Activated naive CD8-positive, alpha-beta T cell treated with anti-CD3 and anti-CD28 coated beads, Interleukin-2, amount 50 U/mL, for 16 hours (primary cell): ENCODE measurements at regions not wholly inside any gene's neighbourhood (a gene's known extent, or its start where the extent isn't known, plus 50 kb on each side); places are given as distances from the start of the nearest gene placed in this dataset.

ENCODE experiments used
- DNase-seq: peaks from one replicate; pipeline ENCODE4 v3.0.0-alpha.2; 2020; ENCODE audit warnings: low read depth, low spot score

DNA sequence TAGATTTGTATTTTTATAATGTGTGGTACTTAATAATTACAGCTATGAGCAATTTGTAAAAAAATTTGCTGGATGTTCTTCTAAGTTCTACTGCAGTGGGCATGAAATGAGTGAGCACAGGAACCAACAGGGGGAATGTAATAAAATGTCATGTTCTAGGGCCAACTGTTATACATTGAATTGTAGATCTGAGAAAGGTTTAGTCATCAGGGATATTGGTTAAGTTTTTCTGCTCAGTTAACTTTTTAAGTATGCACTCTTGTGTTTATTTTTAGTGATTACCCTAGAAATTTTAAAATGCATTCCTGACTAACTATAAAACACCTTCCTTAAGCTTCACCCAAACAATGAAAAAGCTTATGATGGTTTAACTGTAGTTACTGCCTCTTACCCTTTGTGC, 101.8 kb downstream of the CAND1 start:
- DNase-seq, result no peak

DNA sequence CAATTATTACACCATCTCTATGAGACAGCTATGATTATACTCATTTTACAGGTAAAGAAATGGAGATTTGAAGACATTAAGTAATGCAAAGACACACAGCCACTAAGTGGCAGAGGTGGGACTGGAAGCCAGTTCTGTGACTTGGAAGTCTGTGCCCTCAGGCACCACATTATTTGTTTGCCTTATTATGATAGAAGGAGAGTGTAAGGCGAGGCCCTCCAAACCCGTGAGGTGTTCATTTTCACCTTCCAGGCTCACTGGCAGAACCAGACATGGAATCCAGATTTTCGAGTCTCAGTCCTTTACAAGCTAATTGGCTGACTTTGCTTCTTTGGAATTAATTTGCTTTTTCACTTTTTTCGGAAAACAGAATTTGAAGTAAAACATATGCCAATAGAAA, 107.9 kb downstream of the CAND1 start:
- no peak for DNase-seq

DNA sequence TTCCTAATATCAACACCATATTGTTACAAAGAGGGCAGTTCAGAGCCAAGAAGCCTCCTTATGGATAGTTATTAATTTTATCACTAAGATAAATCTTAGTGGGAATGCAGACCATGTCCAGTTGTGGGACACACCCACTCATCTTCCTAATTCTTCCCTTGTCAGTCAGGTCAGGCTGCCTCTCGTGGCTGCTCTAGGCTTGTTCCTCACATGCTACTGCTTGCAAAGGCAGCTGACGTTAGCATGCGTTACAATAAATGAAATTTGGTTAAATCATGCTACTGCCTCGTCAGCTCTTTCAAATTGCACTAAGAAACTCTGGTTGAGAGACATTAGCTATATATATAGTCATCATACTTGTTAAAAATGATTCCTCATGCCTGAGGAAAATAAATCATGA, 108.4 kb downstream of the CAND1 start:
- DNase-seq, result no peak

DNA sequence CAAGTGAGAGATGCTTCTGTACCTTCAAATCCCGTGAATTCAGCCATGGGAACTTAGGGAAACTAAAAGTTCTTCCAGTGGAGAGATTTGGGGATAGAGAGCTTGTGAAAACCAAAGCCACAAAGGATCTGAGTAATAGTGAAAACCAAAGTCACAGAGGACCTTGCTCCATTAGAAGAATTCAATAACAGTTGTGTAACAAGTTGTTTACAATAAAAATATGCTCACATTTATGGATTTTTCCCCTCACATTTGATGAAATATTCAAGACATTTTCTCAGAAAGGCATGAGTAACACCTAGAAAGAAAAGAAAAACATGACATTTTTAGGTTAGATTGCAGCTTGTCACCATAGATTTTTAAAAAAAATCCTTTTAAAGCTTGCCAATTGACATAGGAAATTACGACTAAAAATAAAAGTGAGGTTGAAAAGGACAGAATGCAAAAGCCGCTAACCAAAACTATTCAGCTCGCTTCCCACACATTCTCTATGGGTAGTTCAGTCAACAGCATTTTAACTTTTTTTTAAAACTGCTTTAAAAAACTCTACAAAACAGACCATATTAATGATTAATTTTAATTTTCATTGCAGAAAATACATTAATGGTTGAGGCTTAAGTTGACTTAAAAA, 113.2 kb downstream of the CAND1 start:
- no peak for DNase-seq

DNA sequence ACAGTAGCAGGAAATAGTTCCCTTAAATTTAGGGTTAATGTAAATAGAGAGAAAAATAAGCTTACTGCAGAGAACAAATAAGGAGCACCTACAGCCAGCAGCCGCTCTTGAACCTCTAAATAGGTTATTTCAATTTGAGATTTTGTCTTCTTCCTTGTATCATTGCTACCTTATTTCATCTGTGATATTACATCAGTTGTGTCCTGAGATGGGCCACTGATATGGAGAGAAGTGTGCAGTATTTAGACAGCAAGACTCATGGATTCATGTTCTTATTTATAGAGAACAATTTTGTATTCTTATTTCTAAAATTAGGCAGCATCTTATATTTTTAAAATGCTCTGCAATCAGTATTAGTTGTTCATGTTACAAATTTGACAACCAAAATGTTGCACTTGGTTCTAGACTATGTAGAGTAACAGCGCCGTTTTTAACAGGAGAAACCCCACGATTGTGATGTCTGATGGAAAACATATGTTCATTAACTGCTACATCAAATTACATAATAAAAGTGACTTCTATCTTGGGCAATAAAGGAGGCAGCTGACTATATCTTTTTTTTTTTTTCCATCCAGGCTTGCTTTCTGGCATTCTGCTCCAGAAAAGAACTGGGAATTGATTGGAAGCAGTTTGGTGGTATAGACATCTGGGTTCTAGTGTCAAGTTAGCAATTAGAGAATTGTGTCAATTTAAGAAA, 117.9 kb downstream of the CAND1 start:
- DNase-seq, result no peak

DNA sequence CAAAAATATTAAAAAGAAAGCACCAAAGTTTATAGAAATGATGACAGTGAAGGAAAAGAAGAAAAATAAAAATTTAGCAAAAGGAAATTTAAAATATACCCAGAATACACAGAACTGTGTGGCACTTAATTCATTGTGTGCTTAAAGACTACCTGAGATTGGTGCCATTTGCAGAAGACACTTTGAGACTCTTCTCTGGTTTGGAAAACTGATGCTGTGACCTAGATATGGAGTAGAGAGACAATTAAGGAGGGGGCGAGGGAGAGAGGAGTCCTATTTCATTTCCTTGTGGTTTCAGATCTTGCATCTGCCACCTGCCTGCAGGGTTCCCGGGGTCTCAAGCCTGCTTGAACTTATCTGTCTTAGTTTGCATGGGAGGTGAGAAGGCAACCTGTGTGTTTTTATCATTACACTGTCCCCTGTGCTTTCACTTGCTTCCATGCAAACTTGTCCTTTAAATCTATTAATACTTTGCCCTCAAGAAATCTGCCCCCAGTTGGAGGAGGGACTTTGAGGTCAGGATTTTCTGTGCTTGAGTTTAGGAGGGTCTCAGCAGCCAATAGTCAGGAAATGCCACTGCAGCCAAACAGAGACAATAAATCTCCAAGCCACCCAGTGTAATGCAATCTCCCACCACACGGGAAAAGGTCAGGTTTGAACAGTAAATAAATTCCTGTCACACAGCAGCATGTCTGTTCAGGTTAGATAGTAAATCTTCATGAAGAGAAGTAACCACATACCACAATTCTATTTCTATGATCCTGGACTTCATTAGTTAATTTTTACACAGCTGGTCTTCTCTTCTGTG, 119.4 kb downstream of the CAND1 start:
- no peak for DNase-seq

DNA sequence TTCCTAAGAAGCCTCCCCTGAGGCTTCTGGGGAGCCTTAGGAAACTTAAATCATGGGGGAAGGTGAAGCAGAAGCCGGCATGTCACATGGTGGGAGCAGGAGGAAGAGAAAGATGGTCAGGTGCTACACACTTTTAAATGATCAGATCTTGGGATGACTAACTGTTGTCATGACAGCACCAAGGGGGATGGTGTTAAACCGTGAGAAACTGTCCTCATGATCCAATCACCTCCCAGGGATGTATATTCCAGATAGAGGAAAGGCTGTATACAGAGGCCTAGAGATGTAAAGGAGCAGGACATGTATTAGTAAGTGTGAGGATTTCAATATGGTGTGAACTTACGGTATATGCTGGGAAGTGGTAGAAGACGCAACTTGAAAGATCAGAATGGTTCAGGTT, 121.1 kb downstream of the CAND1 start:
- DNase-seq, result no peak

DNA sequence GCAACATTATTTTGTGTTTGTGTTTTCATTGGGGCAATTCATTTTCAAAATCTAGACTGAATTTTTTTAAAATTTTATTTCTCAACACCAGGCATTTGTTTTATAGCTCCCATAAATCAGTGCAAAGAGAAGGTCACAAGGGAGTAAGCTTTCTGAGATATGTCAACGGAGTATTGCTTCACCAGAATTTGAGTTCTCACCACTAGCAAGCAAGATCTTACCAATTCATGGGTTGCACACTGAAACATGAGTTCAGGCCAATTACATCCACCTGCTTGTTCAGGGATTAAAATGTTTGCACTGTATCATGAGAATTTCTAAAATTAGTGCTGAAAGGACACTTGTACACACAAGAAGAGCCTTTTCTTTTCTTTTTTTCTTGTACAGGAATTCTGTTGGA, 121.9 kb downstream of the CAND1 start:
- DNase-seq, result no peak

DNA sequence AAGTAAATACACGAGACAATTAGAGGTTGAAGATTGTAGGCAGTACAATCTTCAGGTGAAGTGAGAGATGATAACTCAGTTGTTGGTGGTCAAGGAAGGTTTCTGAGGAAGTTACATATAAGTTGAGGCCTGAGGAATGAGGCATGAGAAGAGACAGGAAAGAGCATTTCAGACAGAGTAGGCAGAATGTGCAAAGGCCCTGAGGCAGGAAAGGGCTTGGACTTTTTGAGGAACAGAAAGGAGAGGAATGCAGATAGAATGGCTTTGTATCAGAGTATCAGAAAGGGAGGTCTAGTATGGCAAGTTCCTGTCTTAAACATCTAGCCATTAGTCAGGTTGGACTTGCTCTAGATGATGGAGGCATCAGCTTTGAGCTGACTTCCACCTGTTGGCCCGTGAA, 122.5 kb downstream of the CAND1 start:
- no peak for DNase-seq

DNA sequence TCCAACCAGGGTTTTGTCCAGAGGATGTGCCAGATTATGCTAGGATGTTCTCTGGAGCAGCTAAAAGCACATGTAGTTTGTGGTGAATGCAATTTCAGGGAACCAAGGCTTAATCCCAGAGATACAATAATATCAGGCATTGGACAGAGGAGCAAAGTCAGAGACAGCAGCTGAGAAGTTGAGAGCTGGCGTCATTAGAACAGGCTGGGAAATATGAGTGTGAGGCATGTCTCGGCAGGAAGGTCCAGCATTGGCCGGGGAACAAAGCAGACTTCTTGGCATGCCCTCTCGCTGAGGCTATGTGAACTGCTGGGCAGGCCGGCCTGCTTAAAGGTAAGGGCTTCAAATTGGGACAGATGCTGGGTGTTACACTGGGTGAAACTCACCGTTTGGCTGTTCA, 125.4 kb downstream of the CAND1 start:
- no peak for DNase-seq

DNA sequence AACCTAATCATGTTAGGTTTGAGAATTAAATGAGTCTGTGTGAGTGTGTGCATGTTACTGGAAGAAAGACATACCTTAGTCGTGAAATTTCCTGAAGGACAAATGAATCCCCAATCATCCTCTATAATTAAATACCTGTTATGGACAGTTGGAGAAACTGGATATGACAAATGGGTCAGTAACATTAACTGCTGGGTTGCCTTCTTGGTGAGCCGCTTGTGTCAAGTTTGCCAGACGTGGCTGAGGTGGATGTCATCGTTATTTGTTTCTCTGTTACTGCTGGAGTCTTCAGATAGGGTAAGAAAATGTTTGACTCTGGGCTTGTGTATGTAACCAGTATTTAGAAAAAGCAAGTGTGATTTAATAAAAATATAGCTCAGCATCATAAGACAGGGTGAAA, 131.6 kb downstream of the CAND1 start:
- no peak for DNase-seq

DNA sequence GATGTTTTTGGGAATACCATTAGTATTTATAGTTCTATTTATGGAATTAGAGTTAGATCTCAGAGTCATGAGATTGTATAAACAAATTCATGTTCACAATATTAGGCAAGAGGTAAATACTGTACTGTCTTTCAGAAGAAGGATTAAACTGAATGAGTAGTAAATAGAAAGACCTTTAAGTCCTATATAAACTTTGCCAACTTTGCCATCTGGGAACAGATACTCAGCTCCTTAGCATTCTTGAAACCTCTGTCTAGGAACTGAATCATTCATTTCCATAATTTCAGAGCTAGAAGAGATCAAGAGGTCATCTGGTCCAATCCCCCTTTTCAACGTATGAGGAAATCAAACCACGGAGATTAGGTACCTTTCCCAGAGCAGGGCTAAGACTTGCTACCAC, 141.1 kb downstream of the CAND1 start:
- no peak for DNase-seq

DNA sequence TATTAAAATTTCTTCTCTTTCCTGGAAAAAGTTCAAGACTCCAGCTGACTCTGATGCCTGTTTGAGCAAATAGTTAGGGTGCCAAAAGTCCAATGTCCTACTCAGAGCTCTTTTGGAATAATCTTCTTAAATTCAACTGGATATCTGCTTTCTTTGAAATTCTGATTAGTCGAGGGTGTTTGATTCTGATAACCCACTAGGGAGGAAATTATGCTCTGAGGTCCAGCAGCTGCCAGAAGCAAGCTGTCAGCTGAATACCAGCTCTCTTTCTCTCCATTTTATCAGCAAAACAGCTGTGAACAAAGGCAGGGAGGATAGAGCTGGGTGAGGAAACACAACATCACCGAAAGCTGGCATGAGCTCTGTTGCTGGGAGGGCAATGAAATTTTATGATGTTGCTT, 141.5 kb downstream of the CAND1 start:
- no peak for DNase-seq

DNA sequence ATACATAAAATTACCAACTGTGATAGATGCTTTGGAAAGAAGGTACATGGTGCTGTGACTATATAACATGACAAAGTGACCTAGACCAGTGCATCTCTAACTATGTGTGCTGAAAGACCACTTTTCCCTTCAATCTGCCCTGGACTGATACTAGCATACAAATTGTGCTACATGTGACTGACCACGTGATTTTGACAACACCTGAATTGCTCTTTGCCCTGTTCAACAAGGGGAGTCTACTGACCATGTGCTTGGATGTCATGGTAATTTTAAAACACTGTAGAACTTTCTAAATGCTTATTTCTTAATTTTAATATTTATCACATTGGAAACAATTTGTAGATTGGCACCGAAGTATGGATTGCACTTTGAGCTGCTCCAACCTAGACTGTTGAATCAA, 142.4 kb downstream of the CAND1 start:
- DNase-seq, result no peak

DNA sequence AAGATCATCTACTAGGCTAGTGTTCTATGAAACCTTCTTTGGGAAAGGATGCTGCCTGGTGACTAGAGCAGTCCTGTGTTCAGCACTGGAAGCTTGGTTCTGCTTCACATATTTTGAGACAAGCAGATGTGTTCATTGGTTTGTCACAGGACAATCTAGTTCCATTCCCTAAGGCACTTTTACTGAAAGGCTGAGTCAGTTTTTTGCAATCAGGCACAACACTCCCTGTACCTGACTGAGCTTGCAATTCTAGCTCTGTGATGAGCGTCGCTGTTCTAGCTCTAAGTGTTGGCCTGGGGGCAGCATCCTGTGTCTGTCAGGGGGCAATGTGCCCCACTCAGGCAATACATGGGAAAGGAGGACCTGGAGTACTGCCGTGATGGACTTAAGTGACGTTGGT, 144.4 kb downstream of the CAND1 start:
- no peak for DNase-seq

DNA sequence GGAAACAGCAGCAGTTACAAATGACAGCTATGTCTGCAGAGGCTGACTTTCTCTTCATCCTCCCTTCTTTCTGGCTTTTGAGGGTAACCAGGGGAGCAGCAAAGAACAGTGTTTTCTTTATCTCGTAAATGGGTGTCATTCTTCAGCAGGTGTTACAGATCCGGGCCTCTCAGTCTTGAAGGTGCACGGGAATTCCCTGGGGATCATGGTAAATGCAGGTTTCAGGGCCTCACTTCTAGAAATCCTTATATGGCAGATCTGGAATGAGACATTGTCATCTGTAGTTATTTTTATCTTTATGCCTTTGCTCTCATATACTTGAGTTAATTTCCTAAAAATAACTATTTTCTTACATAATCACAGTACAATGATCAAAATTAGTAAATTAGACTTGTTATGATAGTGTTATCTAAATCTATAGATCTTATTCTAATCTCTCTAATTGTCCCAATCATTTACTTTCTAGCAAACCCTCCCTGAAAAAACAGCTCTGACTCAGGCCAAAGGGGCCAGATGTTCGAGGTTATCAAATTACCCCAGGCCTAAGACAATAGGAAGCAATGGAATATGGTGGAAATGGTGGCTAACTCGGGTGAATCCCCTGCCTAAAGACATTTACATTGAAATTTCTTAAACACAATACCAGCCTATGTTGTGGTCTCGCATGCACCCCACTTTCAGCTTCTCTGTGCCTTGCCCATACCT, 145.0 kb downstream of the CAND1 start:
- DNase-seq, result no peak

DNA sequence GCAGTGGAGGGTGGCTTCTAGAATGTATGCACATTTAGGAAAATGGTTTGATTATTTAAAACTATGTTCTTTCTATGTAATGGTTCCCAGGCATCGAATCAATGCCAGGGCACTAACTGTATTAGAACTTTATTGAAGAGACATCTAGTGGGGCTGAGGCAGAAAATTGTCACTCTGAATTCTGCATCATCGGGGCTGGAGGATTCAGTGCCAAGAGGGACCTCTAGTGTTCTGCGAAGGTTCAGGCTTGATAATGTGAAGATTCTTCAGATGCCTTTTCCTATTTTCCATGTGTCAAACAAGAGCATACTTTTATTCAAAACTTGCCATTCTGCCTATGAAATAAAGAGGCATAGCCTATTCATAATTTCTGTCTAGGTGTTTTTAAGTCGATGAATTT, 146.3 kb downstream of the CAND1 start:
- no peak for DNase-seq

DNA sequence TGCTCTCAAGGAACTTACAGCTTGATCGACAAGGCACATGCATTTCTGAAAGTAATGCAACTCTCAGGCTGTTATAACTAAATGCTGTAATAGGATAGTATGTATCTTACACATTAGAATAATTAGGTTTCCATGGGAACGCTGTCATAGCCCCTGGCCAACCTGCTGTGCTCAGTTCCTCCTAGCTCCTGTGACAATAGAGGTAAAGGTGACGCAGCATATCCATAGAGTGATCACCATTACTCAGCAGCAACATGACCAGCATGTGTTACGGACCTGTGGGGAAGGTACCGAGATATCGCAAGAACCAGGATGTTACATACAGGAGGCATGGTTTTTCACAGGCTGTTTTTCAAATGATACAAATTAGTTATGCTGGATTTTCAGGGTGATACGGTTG, 150.7 kb downstream of the CAND1 start:
- no peak for DNase-seq

DNA sequence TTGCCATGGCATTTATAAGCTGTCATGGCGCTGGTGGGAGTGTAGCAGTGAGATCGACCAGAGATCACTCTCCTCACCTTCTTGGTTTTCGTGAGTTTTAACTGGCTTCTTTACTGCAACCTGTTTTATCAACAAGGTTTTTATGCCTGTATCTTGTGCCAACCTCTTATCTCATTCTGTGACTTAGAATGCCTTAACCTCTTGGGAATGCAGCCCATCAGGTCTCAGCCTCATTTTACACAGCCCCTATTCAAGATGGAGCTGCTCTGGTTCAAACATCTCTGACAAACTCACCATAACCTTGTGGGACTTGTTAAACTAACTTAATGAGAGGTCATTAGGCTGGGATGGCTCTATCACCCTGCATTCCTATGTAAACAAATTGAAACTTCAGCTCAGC, 151.3 kb downstream of the CAND1 start:
- no peak for DNase-seq

DNA sequence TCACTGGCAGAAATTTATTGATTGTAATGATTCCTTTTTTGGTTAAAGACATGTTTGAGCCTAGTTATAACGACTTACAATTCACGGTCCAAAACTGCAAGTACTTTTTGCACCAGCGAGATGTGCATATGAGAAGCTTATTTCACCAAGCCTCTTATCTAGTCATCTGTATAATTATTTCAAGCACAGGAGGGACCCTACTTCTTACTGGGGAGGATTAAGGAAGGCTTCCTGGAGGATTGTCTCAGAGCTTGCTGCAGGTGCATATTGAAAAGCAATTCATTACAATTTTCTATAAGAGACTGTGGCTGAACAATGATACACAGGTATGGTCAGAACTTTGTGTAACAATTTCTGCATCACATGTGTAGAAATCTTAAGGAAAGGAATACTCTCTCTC, 152.9 kb downstream of the CAND1 start:
- no peak for DNase-seq

DNA sequence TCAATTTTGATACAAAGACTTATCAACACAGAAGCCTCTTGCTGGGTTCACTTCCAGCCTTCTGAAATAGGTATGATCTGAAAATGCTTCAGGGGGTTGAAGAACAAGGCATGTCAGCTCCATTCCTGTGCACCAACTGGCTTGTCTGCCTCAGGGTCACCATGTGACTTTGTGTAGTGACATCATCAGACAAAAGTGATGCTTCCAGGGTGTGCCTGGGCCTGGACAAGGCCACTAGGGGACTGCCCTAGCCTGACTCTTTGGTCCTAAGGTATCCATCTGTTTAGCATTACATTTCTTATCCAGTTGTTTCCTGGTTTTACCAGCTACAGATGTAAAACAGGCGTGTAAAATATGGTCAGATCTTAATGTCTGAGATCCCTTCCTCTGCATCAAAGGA, 155.6 kb downstream of the CAND1 start:
- no peak for DNase-seq

DNA sequence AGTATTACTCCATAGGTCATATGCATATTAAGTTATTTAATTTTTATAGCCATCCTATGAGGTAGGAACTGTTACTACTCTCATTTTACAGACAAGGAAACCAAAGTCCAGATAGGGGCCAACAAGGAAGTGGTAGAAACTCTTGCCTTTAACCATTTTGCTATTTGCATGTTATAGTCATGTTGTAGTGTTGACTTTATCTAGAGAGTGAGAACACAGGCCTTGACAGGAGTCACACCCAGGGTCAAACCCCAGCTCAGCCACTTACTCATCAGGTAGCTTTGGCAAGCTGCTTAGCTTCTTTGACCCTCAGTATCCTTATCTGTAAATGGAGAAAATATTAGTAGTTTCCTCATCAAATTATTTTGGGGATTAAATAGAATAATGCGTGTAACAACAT, 156.2 kb downstream of the CAND1 start:
- no peak for DNase-seq
